ENCODE measurements at regions not wholly inside any gene's neighbourhood (a gene's known extent, or its start where the extent isn't known, plus 50 kb on each side); places are given as distances from the start of the nearest gene placed in this dataset.
"Not testable (repeated sequence)": the region's sequence is repeated elsewhere in the genome, so short reads cannot be mapped to it uniquely, and the experiment has no call there.

- DNase-seq (ENCODE audit: low spot score) = no peak
Measured at GRCh38 chr6:102761872-102762271, 1368.4 kb downstream of the GRIK2 start.

- no peak for DNase-seq (ENCODE audit: low spot score)
Measured at GRCh38 chr6:102759415-102759814, 1365.9 kb downstream of the GRIK2 start.

- not testable (repeated sequence) for DNase-seq (ENCODE audit: low spot score)
Measured at GRCh38 chr6:102758536-102758935, 1365.0 kb downstream of the GRIK2 start.

GRCh38 chr6:102749210-102749971, 1355.9 kb downstream of the GRIK2 start:
- DNase-seq (ENCODE audit: low spot score) = no peak

- no peak for DNase-seq (ENCODE audit: low spot score)
Measured at GRCh38 chr6:102746941-102747340, 1353.4 kb downstream of the GRIK2 start.

- DNase-seq (ENCODE audit: low spot score) = no peak
Measured at GRCh38 chr6:102742754-102743356, 1349.3 kb downstream of the GRIK2 start.

GRCh38 chr6:102742028-102742427, 1348.5 kb downstream of the GRIK2 start:
- no peak for DNase-seq (ENCODE audit: low spot score)

- peak; percentile 34 for DNase-seq (ENCODE audit: low spot score)
Measured at GRCh38 chr6:102736941-102737368, 1343.4 kb downstream of the GRIK2 start.

- DNase-seq (ENCODE audit: low spot score) = peak; percentile 31
Measured at GRCh38 chr6:102732898-102733297, 1339.4 kb downstream of the GRIK2 start.

- DNase-seq (ENCODE audit: low spot score) = not testable (repeated sequence)
Measured at GRCh38 chr6:102722086-102722485, 1328.6 kb downstream of the GRIK2 start.

GRCh38 chr6:102717737-102718456, 1324.4 kb downstream of the GRIK2 start:
- DNase-seq (ENCODE audit: low spot score) = no peak

GRCh38 chr6:102717252-102717651, 1323.7 kb downstream of the GRIK2 start:
- DNase-seq (ENCODE audit: low spot score) = no peak

- DNase-seq (ENCODE audit: low spot score) = no peak
Measured at GRCh38 chr6:102701019-102701418, 1307.5 kb downstream of the GRIK2 start.

GRCh38 chr6:102686461-102686860, 1293.0 kb downstream of the GRIK2 start:
- no peak for DNase-seq (ENCODE audit: low spot score)

- no peak for DNase-seq (ENCODE audit: low spot score)
Measured at GRCh38 chr6:102680413-102680812, 1286.9 kb downstream of the GRIK2 start.

- DNase-seq (ENCODE audit: low spot score) = no peak
Measured at GRCh38 chr6:102679865-102680264, 1286.4 kb downstream of the GRIK2 start.

- DNase-seq (ENCODE audit: low spot score) = no peak
Measured at GRCh38 chr6:102677225-102677624, 1283.7 kb downstream of the GRIK2 start.

GRCh38 chr6:102670735-102671134, 1277.2 kb downstream of the GRIK2 start:
- DNase-seq (ENCODE audit: low spot score) = no peak

- no peak for DNase-seq (ENCODE audit: low spot score)
Measured at GRCh38 chr6:102662851-102663250, 1269.3 kb downstream of the GRIK2 start.

- no peak for DNase-seq (ENCODE audit: low spot score)
Measured at GRCh38 chr6:102660303-102660702, 1266.8 kb downstream of the GRIK2 start.

GRCh38 chr6:102655823-102656222, 1262.3 kb downstream of the GRIK2 start:
- DNase-seq (ENCODE audit: low spot score) = no peak

GRCh38 chr6:102641426-102641825, 1247.9 kb downstream of the GRIK2 start:
- no peak for DNase-seq (ENCODE audit: low spot score)

GRCh38 chr6:102631921-102632320, 1238.4 kb downstream of the GRIK2 start:
- no peak for DNase-seq (ENCODE audit: low spot score)
